Activated naive CD8-positive, alpha-beta T cell treated with anti-CD3 and anti-CD28 coated beads, Interleukin-2, amount 10 ng/mL, durations not matched to agents 7 days and 5 days (primary cell): ENCODE measurements at regions not wholly inside any gene's neighbourhood (a gene's known extent, or its start where the extent isn't known, plus 50 kb on each side); places are given as distances from the start of the nearest gene placed in this dataset.

ENCODE experiments used
- ATAC-seq: fragments of 150-1000 bp; cut with Tn5 transposase; one replicate; pipeline ENCODE4 v1.10.0; 2021; ENCODE audit warnings: low read depth, moderate library complexity
- POLR2A ChIA-PET: fragments of 350-600 bp; sonication (Branson Sonifier 250); formaldehyde crosslinking; loops from one replicate; lab custom pipeline; 2021; ENCODE audit warnings: antibody characterized with exemption; lab: Charles Lee
- DNase-seq: peaks from one replicate; pipeline ENCODE4 v3.0.0; 2021
- H3K27ac Mint-ChIP-seq: one replicate; pipeline ENCODE4 v1.8.0; 2022; ENCODE audit warnings: mild to moderate bottlenecking, mixed read lengths
- H3K27me3 Mint-ChIP-seq: one replicate; pipeline ENCODE4 v1.8.0; 2022; ENCODE audit warnings: mild to moderate bottlenecking, moderate library complexity, mixed read lengths
- H3K36me3 Mint-ChIP-seq: one replicate; pipeline ENCODE4 v1.8.0; 2021; ENCODE audit warnings: mild to moderate bottlenecking, mixed read lengths
- H3K4me1 Mint-ChIP-seq: one replicate; pipeline ENCODE4 v1.8.0; 2021; ENCODE audit warnings: mixed read lengths
- H3K4me3 Mint-ChIP-seq: one replicate; pipeline ENCODE4 v1.8.0; 2022; ENCODE audit warnings: mild to moderate bottlenecking, moderate library complexity, mixed read lengths
- H3K9me3 Mint-ChIP-seq: one replicate; pipeline ENCODE4 v1.8.0; 2021; ENCODE audit warnings: mixed read lengths

GRCh38 chr18:24585996-24586566 lies 125.6 kb downstream of the HRH4 start:
- H3K4me3 Mint-ChIP-seq = no peak overlapping the region
- POLR2A ChIA-PET = no interaction called here

DNA sequence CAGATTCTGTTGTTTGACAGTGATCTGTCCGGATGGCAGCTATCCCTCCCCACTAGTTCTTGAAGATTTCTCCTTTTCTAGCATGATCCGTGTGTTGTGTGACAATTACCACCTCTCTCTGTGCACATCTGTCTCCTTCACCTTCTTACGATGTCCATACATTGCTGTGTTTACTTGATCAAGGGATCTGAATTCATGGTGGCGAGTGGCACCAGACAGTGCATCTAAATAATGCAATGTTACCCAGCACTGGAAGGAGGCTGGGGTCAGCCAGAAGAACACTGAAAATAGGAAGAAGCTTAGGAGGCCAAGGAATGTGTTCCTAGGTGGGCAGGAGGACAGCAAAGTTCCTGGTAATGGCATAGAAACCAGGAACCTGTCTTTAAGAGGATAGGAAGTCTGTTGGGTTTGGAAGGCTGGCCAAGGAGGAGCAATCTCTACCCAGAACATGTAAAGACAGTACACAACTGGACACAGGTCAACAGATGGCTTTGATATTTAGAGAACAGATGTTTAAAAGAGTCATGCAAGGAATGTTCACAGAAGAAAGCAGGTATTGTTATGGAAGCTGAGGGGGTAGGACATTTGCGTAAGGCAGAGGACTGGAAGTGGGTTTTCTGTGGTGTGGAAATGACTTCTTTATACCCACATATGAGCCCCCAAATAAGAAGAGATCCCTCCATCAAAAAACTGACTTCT lies 126.4 kb downstream of the HRH4 start:
- H3K4me1 Mint-ChIP-seq = no peaks in the 10 kb centered on the region
- no peaks in the 10 kb centered on the region for H3K36me3 Mint-ChIP-seq
- peaks cover 2% of the 10 kb centered on the region for H3K27me3 Mint-ChIP-seq
- H3K27ac Mint-ChIP-seq = no peak overlapping the region
- no peaks in the 10 kb centered on the region for H3K9me3 Mint-ChIP-seq
- POLR2A ChIA-PET = no interaction called here
- H3K4me3 Mint-ChIP-seq = no peak overlapping the region
- DNase-seq = no peak
- ATAC-seq = no peak

More at GRCh38 chr18:24585996-24586566, 125.6 kb downstream of the HRH4 start:
- ATAC-seq (no peak), DNase-seq (no peak)
- Mint-ChIP-seq H3K4me1 (no peaks in the 10 kb centered on the region), H3K36me3 (no peaks in the 10 kb centered on the region), H3K27me3 (peaks cover 4% of the 10 kb centered on the region), H3K27ac (no peak overlapping the region), H3K9me3 (no peaks in the 10 kb centered on the region)

- no peak overlapping the region for H3K27ac Mint-ChIP-seq
- no peaks in the 10 kb centered on the region for H3K4me1 Mint-ChIP-seq
- no peak overlapping the region for H3K4me3 Mint-ChIP-seq
- ATAC-seq = no peak
- no peak for DNase-seq
- peaks cover 2% of the 10 kb centered on the region for H3K27me3 Mint-ChIP-seq
- H3K36me3 Mint-ChIP-seq = no peaks in the 10 kb centered on the region
- no peaks in the 10 kb centered on the region for H3K9me3 Mint-ChIP-seq
- POLR2A ChIA-PET = no interaction called here
These were observed 128.0 kb downstream of the HRH4 start for GRCh38 chr18:24588440-24588839.

DNA sequence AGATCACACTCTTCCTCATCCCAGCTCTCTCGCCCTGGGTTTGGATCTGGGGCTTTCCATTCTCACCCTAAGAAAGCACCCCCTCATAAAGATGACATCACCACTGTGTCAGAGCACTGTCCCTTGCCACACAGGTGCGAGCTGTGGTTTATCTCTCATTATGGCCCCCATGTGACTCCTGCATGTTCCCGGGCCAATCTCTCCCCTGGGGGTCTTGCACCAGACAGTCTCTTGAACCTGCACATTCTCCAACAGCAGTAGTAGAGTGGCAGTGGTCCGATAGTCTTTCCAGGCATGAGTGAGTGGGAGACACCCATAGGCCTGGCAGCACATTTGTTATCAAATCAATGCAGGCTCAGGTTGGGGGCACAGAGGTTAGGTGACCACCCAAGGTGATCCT lies 130.5 kb downstream of the HRH4 start:
- ATAC-seq (no peak), DNase-seq (no peak)
- Mint-ChIP-seq H3K27me3 (no peaks in the 10 kb centered on the region), H3K4me1 (no peaks in the 10 kb centered on the region), H3K4me3 (no peak overlapping the region), H3K27ac (no peak overlapping the region), H3K36me3 (no peaks in the 10 kb centered on the region), H3K9me3 (no peaks in the 10 kb centered on the region)
- POLR2A ChIA-PET = no interaction called here

GRCh38 chr18:24593401-24593800 lies 133.0 kb downstream of the HRH4 start:
- ATAC-seq = no peak
- POLR2A ChIA-PET = interaction anchor here (0.6 kb wide), 1 partner anchor 976 kb away, joined by 3 read pairs; no protein-coding TSS in a partner anchor
- peaks cover 2% of the 10 kb centered on the region for H3K27me3 Mint-ChIP-seq
- no peaks in the 10 kb centered on the region for H3K36me3 Mint-ChIP-seq
- no peak overlapping the region for H3K27ac Mint-ChIP-seq
- H3K4me1 Mint-ChIP-seq = no peaks in the 10 kb centered on the region
- no peak overlapping the region for H3K4me3 Mint-ChIP-seq
- H3K9me3 Mint-ChIP-seq = no peaks in the 10 kb centered on the region
- no peak for DNase-seq

- Mint-ChIP-seq H3K36me3 (no peaks in the 10 kb centered on the region), H3K27me3 (peaks cover 3% of the 10 kb centered on the region), H3K9me3 (no peaks in the 10 kb centered on the region), H3K4me1 (no peaks in the 10 kb centered on the region), H3K4me3 (no peak overlapping the region), H3K27ac (no peak overlapping the region)
- POLR2A ChIA-PET = interaction anchor here (0.6 kb wide), 1 partner anchor 976 kb away, joined by 3 read pairs; no protein-coding TSS in a partner anchor
- DNase-seq (no peak), ATAC-seq (no peak)
These were observed 133.4 kb downstream of the HRH4 start for GRCh38 chr18:24593886-24594285.

GRCh38 chr18:24595561-24596031 lies 135.2 kb downstream of the HRH4 start:
- Mint-ChIP-seq H3K27ac (no peak overlapping the region), H3K4me1 (no peaks in the 10 kb centered on the region), H3K36me3 (no peaks in the 10 kb centered on the region), H3K9me3 (no peaks in the 10 kb centered on the region), H3K4me3 (no peak overlapping the region), H3K27me3 (peaks cover 3% of the 10 kb centered on the region)
- POLR2A ChIA-PET = no interaction called here
- ATAC-seq = no peak
- no peak for DNase-seq

DNA sequence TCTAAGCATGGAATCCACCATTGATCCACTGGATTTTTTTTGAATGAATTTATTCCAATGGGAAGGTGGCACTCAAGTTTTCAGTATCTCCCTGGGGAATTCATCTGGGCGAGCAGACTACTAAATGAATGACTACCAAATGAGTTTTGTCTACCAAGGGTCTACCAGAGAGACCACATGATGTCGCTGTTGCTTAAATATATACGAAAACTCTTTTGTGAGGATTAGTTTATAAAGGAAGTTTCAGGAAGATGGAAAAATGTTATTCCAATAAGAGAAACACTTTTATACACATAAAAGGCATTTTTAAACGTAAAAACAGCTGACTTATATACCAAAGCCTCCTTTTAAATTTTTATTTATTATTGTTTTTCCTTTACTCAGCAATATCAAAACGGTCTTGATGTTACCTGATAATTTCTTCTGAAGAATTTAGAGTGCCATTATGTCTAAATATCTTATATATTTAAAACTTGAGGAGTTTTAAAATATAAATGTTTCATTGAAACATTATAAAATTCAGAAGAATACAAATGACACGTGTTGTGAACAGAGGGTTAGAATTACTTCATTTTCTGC lies 139.7 kb downstream of the HRH4 start:
- no peak overlapping the region for H3K4me3 Mint-ChIP-seq
- POLR2A ChIA-PET = no interaction called here
- no peak for ATAC-seq
- H3K9me3 Mint-ChIP-seq = no peaks in the 10 kb centered on the region
- H3K27ac Mint-ChIP-seq = no peak overlapping the region
- no peaks in the 10 kb centered on the region for H3K4me1 Mint-ChIP-seq
- peaks cover 6% of the 10 kb centered on the region for H3K27me3 Mint-ChIP-seq
- no peaks in the 10 kb centered on the region for H3K36me3 Mint-ChIP-seq
- no peak for DNase-seq

DNA sequence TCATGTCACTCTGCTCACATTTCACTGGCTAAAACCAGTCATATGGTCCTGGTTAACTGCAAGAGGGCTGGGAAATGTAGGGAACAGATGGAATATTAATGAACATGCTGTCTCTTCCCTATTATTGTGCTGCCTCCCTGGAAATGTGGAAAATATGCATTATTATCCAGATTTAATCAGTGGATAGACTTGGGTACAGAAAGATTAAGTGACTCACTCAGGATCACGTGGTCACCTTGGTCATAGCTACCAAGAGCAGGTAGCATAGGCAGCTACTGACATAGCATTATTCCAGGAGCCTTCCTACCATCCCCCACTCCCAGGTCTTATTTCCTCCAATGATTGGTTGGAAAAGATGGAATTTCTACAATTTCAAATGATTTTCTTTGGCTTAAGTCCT lies 141.1 kb downstream of the HRH4 start:
- POLR2A ChIA-PET = no interaction called here
- ATAC-seq (no peak), DNase-seq (no peak)
- Mint-ChIP-seq H3K4me1 (no peaks in the 10 kb centered on the region), H3K9me3 (no peaks in the 10 kb centered on the region), H3K36me3 (no peaks in the 10 kb centered on the region), H3K27ac (no peak overlapping the region), H3K27me3 (peaks cover 6% of the 10 kb centered on the region), H3K4me3 (no peak overlapping the region)

GRCh38 chr18:24602201-24602600 lies 141.8 kb downstream of the HRH4 start:
- no peaks in the 10 kb centered on the region for H3K36me3 Mint-ChIP-seq

GRCh38 chr18:24603151-24603550 lies 142.7 kb downstream of the HRH4 start:
- POLR2A ChIA-PET = no interaction called here
- Mint-ChIP-seq H3K36me3 (no peaks in the 10 kb centered on the region), H3K27ac (no peak overlapping the region)

More at GRCh38 chr18:24602201-24602600, 141.8 kb downstream of the HRH4 start:
- no peak overlapping the region for H3K27ac Mint-ChIP-seq
- H3K27me3 Mint-ChIP-seq = peaks cover 6% of the 10 kb centered on the region
- no peak overlapping the region for H3K4me3 Mint-ChIP-seq
- no peak for ATAC-seq
- no peaks in the 10 kb centered on the region for H3K4me1 Mint-ChIP-seq
- POLR2A ChIA-PET = no interaction called here
- no peak for DNase-seq
- no peaks in the 10 kb centered on the region for H3K9me3 Mint-ChIP-seq

DNA sequence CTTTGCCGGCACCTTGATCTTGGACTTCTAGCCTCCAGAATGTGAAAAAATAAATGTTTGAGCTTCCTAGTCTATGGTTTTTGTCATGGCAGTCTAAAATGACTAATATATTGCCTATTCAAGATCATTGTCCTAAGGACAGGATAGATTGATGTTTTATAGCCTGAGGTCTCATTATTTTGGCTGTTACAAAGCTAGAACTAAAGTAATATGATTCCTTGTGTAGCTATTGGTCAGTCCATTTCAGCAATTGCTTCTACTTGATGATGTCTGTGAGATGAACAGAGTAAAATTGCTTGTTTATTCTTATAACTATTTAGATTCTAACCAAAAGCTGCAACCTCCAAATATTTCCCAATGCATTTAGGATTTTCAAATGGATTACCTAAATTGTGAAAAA lies 145.0 kb downstream of the HRH4 start:
- H3K27me3 Mint-ChIP-seq = peaks cover 8% of the 10 kb centered on the region
- POLR2A ChIA-PET = no interaction called here
- no peaks in the 10 kb centered on the region for H3K4me1 Mint-ChIP-seq
- H3K27ac Mint-ChIP-seq = no peak overlapping the region
- no peak overlapping the region for H3K4me3 Mint-ChIP-seq
- no peaks in the 10 kb centered on the region for H3K36me3 Mint-ChIP-seq
- DNase-seq = no peak
- H3K9me3 Mint-ChIP-seq = no peaks in the 10 kb centered on the region
- ATAC-seq = no peak

More at GRCh38 chr18:24603151-24603550, 142.7 kb downstream of the HRH4 start:
- Mint-ChIP-seq H3K4me3 (no peak overlapping the region), H3K4me1 (no peaks in the 10 kb centered on the region), H3K9me3 (no peaks in the 10 kb centered on the region), H3K27me3 (peaks cover 7% of the 10 kb centered on the region)
- no peak for DNase-seq
- no peak for ATAC-seq

GRCh38 chr18:24609254-24609653 lies 148.8 kb downstream of the HRH4 start:
- ATAC-seq = no peak
- no peaks in the 10 kb centered on the region for H3K9me3 Mint-ChIP-seq
- no peaks in the 10 kb centered on the region for H3K4me1 Mint-ChIP-seq
- no peaks in the 10 kb centered on the region for H3K36me3 Mint-ChIP-seq
- H3K27ac Mint-ChIP-seq = no peak overlapping the region
- peaks cover 4% of the 10 kb centered on the region for H3K27me3 Mint-ChIP-seq
- no peak for DNase-seq
- H3K4me3 Mint-ChIP-seq = no peak overlapping the region
- POLR2A ChIA-PET = no interaction called here

DNA sequence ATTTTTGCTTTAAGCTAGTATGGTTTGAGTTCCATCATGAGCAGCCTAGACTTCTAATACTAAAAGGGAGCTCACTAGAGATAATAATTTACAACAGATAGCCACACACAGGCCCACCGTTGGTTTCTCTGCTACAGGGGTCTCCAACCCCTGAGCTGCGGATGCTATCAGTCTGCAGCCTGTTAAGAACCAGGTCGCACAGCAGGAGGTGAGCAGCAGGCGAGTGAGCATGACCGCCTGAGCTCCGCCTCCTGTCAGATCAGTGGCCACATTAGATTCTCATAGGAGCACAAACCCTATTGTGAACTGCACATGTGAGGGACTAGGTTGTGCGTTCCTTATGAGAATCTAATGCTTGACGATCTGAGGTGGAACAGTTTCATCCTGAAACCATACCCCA lies 150.6 kb downstream of the HRH4 start:
- Mint-ChIP-seq H3K4me3 (no peak overlapping the region), H3K9me3 (no peaks in the 10 kb centered on the region), H3K27ac (no peak overlapping the region), H3K36me3 (no peaks in the 10 kb centered on the region), H3K4me1 (no peaks in the 10 kb centered on the region), H3K27me3 (peaks cover 4% of the 10 kb centered on the region)
- POLR2A ChIA-PET = no interaction called here
- DNase-seq (no peak), ATAC-seq (no peak)
